ENCODE measurements at regions not wholly inside any gene's neighbourhood (a gene's known extent, or its start where the extent isn't known, plus 50 kb on each side); places are given as distances from the start of the nearest gene placed in this dataset.

DNA sequence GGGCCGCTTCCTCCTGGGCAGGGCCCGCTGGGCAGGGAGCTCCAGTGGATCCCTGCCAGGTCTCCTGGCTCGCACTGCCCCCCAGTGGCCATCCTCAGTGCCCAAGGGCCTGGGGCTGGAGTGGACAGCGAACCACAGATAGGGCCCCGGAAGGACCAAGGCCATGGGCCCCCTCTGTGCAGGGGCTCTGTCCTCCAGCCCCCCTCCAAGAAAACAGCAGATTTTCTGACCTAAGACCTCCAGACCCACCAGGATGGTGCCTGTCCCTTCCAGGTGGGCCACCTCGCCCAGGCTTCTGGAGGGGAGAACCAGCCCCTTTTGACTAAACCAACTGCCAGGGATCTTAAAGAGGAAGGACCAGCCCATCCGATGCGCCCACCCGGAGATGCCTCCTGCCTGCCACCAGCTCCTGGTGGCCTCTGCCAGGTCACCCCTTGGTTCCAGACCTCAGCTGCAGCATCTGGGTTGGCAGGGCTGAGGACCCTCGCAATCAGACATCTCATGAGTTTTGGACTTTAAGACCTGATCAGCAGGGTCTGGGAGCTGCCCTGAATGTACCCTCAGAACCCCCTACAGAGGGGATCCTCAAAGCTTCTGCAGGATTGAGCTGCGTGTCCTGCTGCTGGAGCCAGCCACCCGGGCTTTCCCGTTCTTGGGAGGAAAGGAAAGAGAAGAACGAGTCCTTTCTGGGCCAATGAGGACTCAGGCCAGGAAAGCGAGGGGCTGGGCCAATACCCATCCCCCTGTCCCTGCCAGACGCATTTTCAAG, 325.8 kb upstream of the DIO3 start:
- TF ChIP-seq POLR2A (IDR thresholded peaks at IDR 0.05) (no peak), POLR2AphosphoS5 (IDR thresholded peaks at IDR 0.05) (no peak)
- TF ChIP-seq, protein P1, sequence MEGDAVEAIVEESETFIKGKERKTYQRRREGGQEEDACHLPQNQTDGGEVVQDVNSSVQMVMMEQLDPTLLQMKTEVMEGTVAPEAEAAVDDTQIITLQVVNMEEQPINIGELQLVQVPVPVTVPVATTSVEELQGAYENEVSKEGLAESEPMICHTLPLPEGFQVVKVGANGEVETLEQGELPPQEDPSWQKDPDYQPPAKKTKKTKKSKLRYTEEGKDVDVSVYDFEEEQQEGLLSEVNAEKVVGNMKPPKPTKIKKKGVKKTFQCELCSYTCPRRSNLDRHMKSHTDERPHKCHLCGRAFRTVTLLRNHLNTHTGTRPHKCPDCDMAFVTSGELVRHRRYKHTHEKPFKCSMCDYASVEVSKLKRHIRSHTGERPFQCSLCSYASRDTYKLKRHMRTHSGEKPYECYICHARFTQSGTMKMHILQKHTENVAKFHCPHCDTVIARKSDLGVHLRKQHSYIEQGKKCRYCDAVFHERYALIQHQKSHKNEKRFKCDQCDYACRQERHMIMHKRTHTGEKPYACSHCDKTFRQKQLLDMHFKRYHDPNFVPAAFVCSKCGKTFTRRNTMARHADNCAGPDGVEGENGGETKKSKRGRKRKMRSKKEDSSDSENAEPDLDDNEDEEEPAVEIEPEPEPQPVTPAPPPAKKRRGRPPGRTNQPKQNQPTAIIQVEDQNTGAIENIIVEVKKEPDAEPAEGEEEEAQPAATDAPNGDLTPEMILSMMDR (IDR thresholded peaks at IDR 0.05), result peak in 1 of 2 donors; percentile 45

All from suprapubic skin (tissue), 4 donors.